Activated CD8-positive, alpha-beta T cell treated with anti-CD3 and anti-CD28 coated beads for 36 hours (primary cell): ENCODE measurements at regions not wholly inside any gene's neighbourhood (a gene's known extent, or its start where the extent isn't known, plus 50 kb on each side); places are given as distances from the start of the nearest gene placed in this dataset.
"Not testable (repeated sequence)": the region's sequence is repeated elsewhere in the genome, so short reads cannot be mapped to it uniquely, and the experiment has no call there.

Experiments used
- ATAC-seq: fragments of 200-7000 bp; cut with Tn5 transposase; one replicate; pipeline ENCODE4 v1.10.0; 2021; ENCODE audit warnings: mild to moderate bottlenecking, moderate library complexity
- CTCF ChIA-PET: fragments of 350-600 bp; sonication (Branson Sonifier 250); formaldehyde crosslinking; loops from one replicate; lab custom pipeline; 2021; ENCODE audit warnings: antibody characterized with exemption; lab: Charles Lee
- POLR2A ChIA-PET: fragments of 350-600 bp; sonication (Branson Sonifier 250); formaldehyde crosslinking; loops from one replicate; lab custom pipeline; 2021; ENCODE audit warnings: antibody characterized with exemption; lab: Charles Lee
- DNase-seq: peaks from one replicate; pipeline ENCODE4 v3.0.0-alpha.2; 2020
- H3K27ac Mint-ChIP-seq: one replicate; pipeline ENCODE4 v1.8.0; 2021; ENCODE audit warnings: mild to moderate bottlenecking, mixed read lengths
- H3K27me3 Mint-ChIP-seq: one replicate; pipeline ENCODE4 v1.8.0; 2021; ENCODE audit warnings: mixed read lengths
- H3K36me3 Mint-ChIP-seq: one replicate; pipeline ENCODE4 v1.8.0; 2021; ENCODE audit warnings: low read depth, mixed read lengths
- H3K4me1 Mint-ChIP-seq: one replicate; pipeline ENCODE4 v1.8.0; 2021; ENCODE audit warnings: low read depth, mixed read lengths
- H3K4me3 Mint-ChIP-seq: one replicate; pipeline ENCODE4 v1.8.0; 2021; ENCODE audit warnings: mild to moderate bottlenecking, moderate library complexity, mixed read lengths
- H3K9me3 Mint-ChIP-seq: one replicate; pipeline ENCODE4 v1.8.0; 2021; ENCODE audit warnings: mixed read lengths
- CTCF ChIP-seq: fragments of 200-600 bp; IDR thresholded peaks from one replicate; pipeline ENCODE4 v1.8.0; 2022; ENCODE audit warnings: antibody characterized with exemption, mild to moderate bottlenecking
- intact Hi-C: fragments of 100-400 bp; cut with micrococcal nuclease; formaldehyde crosslinking; loops from one replicate; pipeline ENCODE4 v1.10.0; 2022

GRCh38 chr1:60510162-60510561, 436.6 kb upstream of the C1orf87 start:
- no peak overlapping the region for H3K4me3 Mint-ChIP-seq
- H3K9me3 Mint-ChIP-seq: peaks cover 2% of the 10 kb centered on the region
- no peak for TF ChIP-seq CTCF
- no peak for ATAC-seq
- H3K27ac Mint-ChIP-seq: no peak overlapping the region
- no peaks in the 10 kb centered on the region for H3K27me3 Mint-ChIP-seq
- intact Hi-C loops: no loop called here
- H3K4me1 Mint-ChIP-seq: no peaks in the 10 kb centered on the region
- CTCF ChIA-PET: no interaction called here
- DNase-seq: no peak
- H3K36me3 Mint-ChIP-seq: no peaks in the 10 kb centered on the region
- POLR2A ChIA-PET: no interaction called here

- intact Hi-C loops: no loop called here
- TF ChIP-seq CTCF: no peak
- Mint-ChIP-seq H3K4me1 (no peaks in the 10 kb centered on the region), H3K4me3 (no peak overlapping the region), H3K27me3 (no peaks in the 10 kb centered on the region), H3K36me3 (no peaks in the 10 kb centered on the region), H3K27ac (no peak overlapping the region), H3K9me3 (peaks cover 2% of the 10 kb centered on the region)
- no peak for ATAC-seq
- no peak for DNase-seq
- POLR2A ChIA-PET: no interaction called here
- CTCF ChIA-PET: no interaction called here
Measured at GRCh38 chr1:60504206-60504840, 430.8 kb upstream of the C1orf87 start.

GRCh38 chr1:60503266-60503925, 429.8 kb upstream of the C1orf87 start:
- TF ChIP-seq CTCF: no peak
- no peaks in the 10 kb centered on the region for H3K27me3 Mint-ChIP-seq
- H3K4me3 Mint-ChIP-seq: no peak overlapping the region
- ChIA-PET CTCF (no interaction called here), POLR2A (interaction anchor here (0.6 kb wide), 1 partner anchor 196 kb away, joined by 3 read pairs; no protein-coding TSS in a partner anchor)
- H3K27ac Mint-ChIP-seq: no peak overlapping the region
- no peak for DNase-seq
- H3K4me1 Mint-ChIP-seq: no peaks in the 10 kb centered on the region
- no peaks in the 10 kb centered on the region for H3K9me3 Mint-ChIP-seq
- intact Hi-C loops: no loop called here
- ATAC-seq: no peak
- no peaks in the 10 kb centered on the region for H3K36me3 Mint-ChIP-seq

- no peak for DNase-seq
- no peaks in the 10 kb centered on the region for H3K4me1 Mint-ChIP-seq
- no peak for ATAC-seq
- H3K36me3 Mint-ChIP-seq: no peaks in the 10 kb centered on the region
- CTCF ChIA-PET: no interaction called here
- peaks cover 6% of the 10 kb centered on the region for H3K9me3 Mint-ChIP-seq
- intact Hi-C loops: no loop called here
- H3K27ac Mint-ChIP-seq: no peak overlapping the region
- POLR2A ChIA-PET: interaction anchor here (0.6 kb wide), 1 partner anchor 197 kb away, joined by 3 read pairs; no protein-coding TSS in a partner anchor
- H3K27me3 Mint-ChIP-seq: no peaks in the 10 kb centered on the region
- H3K4me3 Mint-ChIP-seq: no peak overlapping the region
- TF ChIP-seq CTCF: no peak
Measured at GRCh38 chr1:60502506-60502905, 428.9 kb upstream of the C1orf87 start.

- DNase-seq, H3K4me1 Mint-ChIP-seq, ATAC-seq, POLR2A ChIA-PET, H3K9me3 Mint-ChIP-seq, H3K27ac Mint-ChIP-seq, CTCF ChIA-PET, intact Hi-C loops, H3K36me3 Mint-ChIP-seq, H3K27me3 Mint-ChIP-seq, H3K4me3 Mint-ChIP-seq: not testable (repeated sequence)
Measured at GRCh38 chr1:60489916-60490480, 416.4 kb upstream of the C1orf87 start.
